Right lung (tissue), 2 donors: ENCODE measurements at regions not wholly inside any gene's neighbourhood (a gene's known extent, or its start where the extent isn't known, plus 50 kb on each side); places are given as distances from the start of the nearest gene placed in this dataset.
A peak's percentile ranks its signal among the peaks of the same experiment; 100 is the strongest.

Experiments used
- DNase-seq, 2 donors: peaks; one replicate each; pipeline ENCODE4 v3.0.0-alpha.2; 2013

- DNase-seq: no peak
Observed at GRCh38 chr12:19710811-19711793, 271.8 kb downstream of the AEBP2 start.

- no peak for DNase-seq
Observed at GRCh38 chr12:19712041-19712440, 272.7 kb downstream of the AEBP2 start.

- no peak for DNase-seq
Observed at GRCh38 chr12:19718401-19718800, 279.1 kb downstream of the AEBP2 start.

- DNase-seq: no peak
Observed at GRCh38 chr12:19719672-19720071, 280.4 kb downstream of the AEBP2 start.

GRCh38 chr12:19726122-19726521 is 286.8 kb downstream of the AEBP2 start:
- DNase-seq: no peak

GRCh38 chr12:19726592-19726991 is 287.3 kb downstream of the AEBP2 start:
- DNase-seq: no peak

GRCh38 chr12:19737019-19737418 is 297.7 kb downstream of the AEBP2 start:
- no peak for DNase-seq

GRCh38 chr12:19739195-19739776 is 300.0 kb downstream of the AEBP2 start:
- peak; percentile 52 to 61 for DNase-seq

- DNase-seq: no peak
Observed at GRCh38 chr12:19740472-19741131, 301.3 kb downstream of the AEBP2 start.

- DNase-seq: no peak
Observed at GRCh38 chr12:19741132-19741489, 301.8 kb downstream of the AEBP2 start.

GRCh38 chr12:19744705-19745218 is 305.5 kb downstream of the AEBP2 start:
- DNase-seq: peak; percentile 49 to 55

GRCh38 chr12:19746471-19746870 is 307.2 kb downstream of the AEBP2 start:
- no peak for DNase-seq

- peak in 1 of 2 donors; percentile 32 for DNase-seq
Observed at GRCh38 chr12:19749906-19750574, 310.7 kb downstream of the AEBP2 start.

- DNase-seq: no peak
Observed at GRCh38 chr12:19751078-19751477, 311.8 kb downstream of the AEBP2 start.

- no peak for DNase-seq
Observed at GRCh38 chr12:19752712-19753111, 313.4 kb downstream of the AEBP2 start.

- no peak for DNase-seq
Observed at GRCh38 chr12:19755136-19755535, 315.8 kb downstream of the AEBP2 start.

- DNase-seq: no peak
Observed at GRCh38 chr12:19757317-19757877, 318.1 kb downstream of the AEBP2 start.

- DNase-seq: no peak
Observed at GRCh38 chr12:19759227-19759626, 319.9 kb downstream of the AEBP2 start.

- no peak for DNase-seq
Observed at GRCh38 chr12:19760611-19761010, 321.3 kb downstream of the AEBP2 start.

GRCh38 chr12:19761463-19761862 is 322.2 kb downstream of the AEBP2 start:
- no peak for DNase-seq

GRCh38 chr12:19763488-19763887 is 324.2 kb downstream of the AEBP2 start:
- no peak for DNase-seq

GRCh38 chr12:19764408-19764807 is 325.1 kb downstream of the AEBP2 start:
- no peak for DNase-seq
